GM23338 (cell line): ENCODE measurements at regions not wholly inside any gene's neighbourhood (a gene's known extent, or its start where the extent isn't known, plus 50 kb on each side); places are given as distances from the start of the nearest gene placed in this dataset.

Experiments used
- ATAC-seq: fragments of 200-7000 bp; cut with Tn5 transposase; 3 replicates; pipeline ENCODE4 v1.9.1; 2020
- DNase-seq: peaks from one replicate; pipeline ENCODE4 v3.0.0-alpha.2; 2015; ENCODE audit warnings: low spot score
- H2AFZ ChIP-seq: fragments of 200-600 bp; sonication (generic); 2 replicates; pipeline ENCODE4 v1.8.0; 2016; ENCODE audit warnings: antibody characterized with exemption, mild to moderate bottlenecking, moderate library complexity
- H3F3A ChIP-seq: fragments of 200-600 bp; sonication (generic); replicated peaks from 2 replicates; pipeline ENCODE4 v1.8.0; 2017; ENCODE audit warnings: antibody characterized with exemption, mixed run types, low read depth
- H3K27ac ChIP-seq: fragments of 200-600 bp; sonication (generic); 2 replicates; pipeline ENCODE4 v1.6.1; 2016; ENCODE audit warnings: low read depth
- H3K27me3 ChIP-seq: fragments of 200-600 bp; sonication (generic); 2 replicates; pipeline ENCODE4 v1.8.0; 2016; ENCODE audit warnings: mild to moderate bottlenecking, mixed run types, moderate library complexity; ENCODE audit not compliant: insufficient read depth
- H3K36me3 ChIP-seq: fragments of 200-600 bp; sonication (generic); 2 replicates; pipeline ENCODE4 v1.8.0; 2016; ENCODE audit warnings: mild to moderate bottlenecking; ENCODE audit not compliant: insufficient read depth
- H3K4me1 ChIP-seq: fragments of 200-600 bp; sonication (generic); 2 replicates; pipeline ENCODE4 v1.8.0; 2016; ENCODE audit warnings: mild to moderate bottlenecking, moderate library complexity; ENCODE audit not compliant: insufficient read depth
- H3K4me2 ChIP-seq: fragments of 200-600 bp; sonication (generic); 2 replicates; pipeline ENCODE4 v1.7.1; 2017; ENCODE audit warnings: mixed run types
- H3K4me3 ChIP-seq: fragments of 200-600 bp; sonication (generic); 2 replicates; pipeline ENCODE4 v1.6.1; 2016; ENCODE audit warnings: mixed run types
- H3K79me2 ChIP-seq: fragments of 200-600 bp; sonication (generic); replicated peaks from 2 replicates; pipeline ENCODE4 v1.8.0; 2017; ENCODE audit warnings: mild to moderate bottlenecking; ENCODE audit not compliant: insufficient read depth
- H3K9me2 ChIP-seq: fragments of 200-600 bp; sonication (generic); 2 replicates; pipeline ENCODE4 v1.8.0; 2017; ENCODE audit not compliant: insufficient read depth
- H4K20me1 ChIP-seq: fragments of 200-600 bp; sonication (generic); replicated peaks from 2 replicates; pipeline ENCODE4 v1.8.0; 2017; ENCODE audit warnings: mild to moderate bottlenecking; ENCODE audit not compliant: insufficient read depth
- H3K27ac Mint-ChIP-seq: 2 replicates; pipeline ENCODE4 v1.8.0; 2020; ENCODE audit warnings: inconsistent platforms, mild to moderate bottlenecking, moderate library complexity, mixed read lengths
- H3K27me3 Mint-ChIP-seq: 3 replicates; pipeline ENCODE4 v1.8.0; 2022; ENCODE audit warnings: low read depth, mild to moderate bottlenecking, moderate library complexity, mixed read lengths, inconsistent platforms; ENCODE audit not compliant: insufficient read depth, poor library complexity
- H3K36me3 Mint-ChIP-seq: 3 replicates; pipeline ENCODE4 v1.8.0; 2021; ENCODE audit warnings: low read depth, mild to moderate bottlenecking, inconsistent platforms, moderate library complexity, mixed read lengths
- H3K4me1 Mint-ChIP-seq: 3 replicates; pipeline ENCODE4 v1.8.0; 2020; ENCODE audit warnings: mild to moderate bottlenecking, inconsistent platforms, mixed read lengths
- H3K4me3 Mint-ChIP-seq: 3 replicates; pipeline ENCODE4 v1.8.0; 2021; ENCODE audit warnings: moderate library complexity, mild to moderate bottlenecking, inconsistent platforms, mixed read lengths
- H3K9me3 Mint-ChIP-seq: 3 replicates; pipeline ENCODE4 v1.8.0; 2020; ENCODE audit warnings: moderate library complexity, mild to moderate bottlenecking, inconsistent platforms, mixed read lengths
- CREB1 ChIP-seq: fragments of 250-450 bp; sonication (Bioruptor Pico); IDR thresholded peaks from 2 replicates; pipeline ENCODE4 v1.5.0; 2020; ENCODE audit warnings: low read depth, mild to moderate bottlenecking, moderate library complexity
- EZH2 ChIP-seq: fragments of 200-600 bp; sonication (generic); IDR thresholded peaks from one replicate; pipeline ENCODE4 v1.8.0; 2017; ENCODE audit warnings: antibody characterized with exemption, mild to moderate bottlenecking, low read depth; ENCODE audit not compliant: unreplicated experiment
- EZH2phosphoT487 ChIP-seq: fragments of 200-600 bp; sonication (generic); IDR thresholded peaks from one replicate; pipeline ENCODE4 v1.8.1; 2018; ENCODE audit warnings: antibody characterized with exemption; ENCODE audit not compliant: unreplicated experiment
- JUNB ChIP-seq: IDR thresholded peaks from one replicate; pipeline ENCODE4 v1.6.1; 2016; ENCODE audit warnings: antibody characterized with exemption; ENCODE audit not compliant: unreplicated experiment
- NANOG ChIP-seq: IDR thresholded peaks from 2 replicates; pipeline ENCODE4 v1.6.1; 2016; ENCODE audit warnings: antibody characterized with exemption, borderline replicate concordance
- POLR2AphosphoS5 ChIP-seq: IDR thresholded peaks from 2 replicates; pipeline ENCODE4 v1.6.1; 2016; ENCODE audit warnings: antibody characterized with exemption, low read depth
- STAT1 ChIP-seq: IDR thresholded peaks from one replicate; pipeline ENCODE4 v1.6.1; 2016; ENCODE audit warnings: antibody characterized with exemption; ENCODE audit not compliant: unreplicated experiment
- ZNF114 ChIP-seq: fragments of 250-450 bp; sonication (Bioruptor Pico); IDR thresholded peaks from 2 replicates; pipeline ENCODE4 v1.5.0; 2020; ENCODE audit warnings: mild to moderate bottlenecking, moderate library complexity
- ZNF331 ChIP-seq: fragments of 250-450 bp; sonication (Bioruptor Pico); IDR thresholded peaks from 2 replicates; pipeline ENCODE4 v1.5.0; 2020; ENCODE audit warnings: low read depth, mild to moderate bottlenecking, moderate library complexity
- ZNF462 ChIP-seq: fragments of 250-450 bp; sonication (Bioruptor Pico); IDR thresholded peaks from 2 replicates; pipeline ENCODE4 v1.5.0; 2020; ENCODE audit warnings: mild to moderate bottlenecking, moderate library complexity
- TF ChIP-seq, protein P1 (sequence below): IDR thresholded peaks from one replicate; pipeline ENCODE4 v1.6.1; 2018; ENCODE audit warnings: antibody characterized with exemption; ENCODE audit not compliant: unreplicated experiment
- TF ChIP-seq, protein P2 (sequence below), 2 experiments: fragments of 200-600 bp in 1 of 2; sonication (generic) in 1 of 2; conservative IDR thresholded peaks; 2 replicates each; pipeline versions ENCODE4 v1.5.1 to v1.6.1; 2016 to 2017; ENCODE audit warnings: antibody characterized with exemption in 2 of 2, low read depth in 2 of 2, mild to moderate bottlenecking in 2 of 2, moderate library complexity in 1 of 2
- TF ChIP-seq, protein P3 (sequence below): IDR thresholded peaks from 2 replicates; pipeline ENCODE4 v1.6.1; 2016; ENCODE audit warnings: antibody characterized with exemption

DNA sequence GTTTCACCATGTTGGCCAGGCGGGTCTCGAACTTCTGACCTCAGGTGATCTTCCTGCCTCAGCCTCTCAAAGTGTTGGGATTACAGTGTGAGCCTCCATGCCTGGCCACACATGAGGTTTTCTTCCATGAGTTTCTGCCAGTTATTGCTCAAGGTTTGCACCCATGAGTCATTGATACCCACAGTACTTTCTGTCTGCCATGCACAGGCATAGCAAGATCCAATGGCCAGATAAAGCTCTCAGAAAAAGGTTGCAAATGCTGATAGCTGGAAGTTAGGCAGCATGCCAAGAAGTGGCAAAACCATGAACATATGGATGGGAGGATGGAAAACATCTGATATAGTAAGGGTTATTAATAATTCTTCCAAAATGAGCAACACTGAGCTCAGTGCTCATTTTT, 298.7 kb upstream of the NRG3 start:
- Histone ChIP-seq H3K4me3 (no peak overlapping the region), H3K27ac (no peak overlapping the region), H3K27me3 (no peaks in the 10 kb centered on the region), H3K9me2 (peaks cover 3% of the 10 kb centered on the region; the same call in 1 of the 2 replicates), H3K36me3 (no peaks in the 10 kb centered on the region), H2AFZ (no peak overlapping the region), H3F3A (no peaks in the 10 kb centered on the region), H4K20me1 (no peaks in the 10 kb centered on the region), H3K4me2 (no peak overlapping the region), H3K4me1 (no peaks in the 10 kb centered on the region), H3K79me2 (no peaks in the 10 kb centered on the region)
- Mint-ChIP-seq H3K27ac (no peak overlapping the region), H3K27me3 (no peaks in the 10 kb centered on the region), H3K4me1 (no peaks in the 10 kb centered on the region), H3K36me3 (peaks cover 6% of the 10 kb centered on the region; the same call in 1 of the 3 replicates), H3K9me3 (peaks cover 16% of the 10 kb centered on the region; the same call in 2 of the 3 replicates), H3K4me3 (no peak overlapping the region)
- no peak for ATAC-seq
- TF ChIP-seq, protein P1, sequence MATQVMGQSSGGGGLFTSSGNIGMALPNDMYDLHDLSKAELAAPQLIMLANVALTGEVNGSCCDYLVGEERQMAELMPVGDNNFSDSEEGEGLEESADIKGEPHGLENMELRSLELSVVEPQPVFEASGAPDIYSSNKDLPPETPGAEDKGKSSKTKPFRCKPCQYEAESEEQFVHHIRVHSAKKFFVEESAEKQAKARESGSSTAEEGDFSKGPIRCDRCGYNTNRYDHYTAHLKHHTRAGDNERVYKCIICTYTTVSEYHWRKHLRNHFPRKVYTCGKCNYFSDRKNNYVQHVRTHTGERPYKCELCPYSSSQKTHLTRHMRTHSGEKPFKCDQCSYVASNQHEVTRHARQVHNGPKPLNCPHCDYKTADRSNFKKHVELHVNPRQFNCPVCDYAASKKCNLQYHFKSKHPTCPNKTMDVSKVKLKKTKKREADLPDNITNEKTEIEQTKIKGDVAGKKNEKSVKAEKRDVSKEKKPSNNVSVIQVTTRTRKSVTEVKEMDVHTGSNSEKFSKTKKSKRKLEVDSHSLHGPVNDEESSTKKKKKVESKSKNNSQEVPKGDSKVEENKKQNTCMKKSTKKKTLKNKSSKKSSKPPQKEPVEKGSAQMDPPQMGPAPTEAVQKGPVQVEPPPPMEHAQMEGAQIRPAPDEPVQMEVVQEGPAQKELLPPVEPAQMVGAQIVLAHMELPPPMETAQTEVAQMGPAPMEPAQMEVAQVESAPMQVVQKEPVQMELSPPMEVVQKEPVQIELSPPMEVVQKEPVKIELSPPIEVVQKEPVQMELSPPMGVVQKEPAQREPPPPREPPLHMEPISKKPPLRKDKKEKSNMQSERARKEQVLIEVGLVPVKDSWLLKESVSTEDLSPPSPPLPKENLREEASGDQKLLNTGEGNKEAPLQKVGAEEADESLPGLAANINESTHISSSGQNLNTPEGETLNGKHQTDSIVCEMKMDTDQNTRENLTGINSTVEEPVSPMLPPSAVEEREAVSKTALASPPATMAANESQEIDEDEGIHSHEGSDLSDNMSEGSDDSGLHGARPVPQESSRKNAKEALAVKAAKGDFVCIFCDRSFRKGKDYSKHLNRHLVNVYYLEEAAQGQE: no peak
- TF ChIP-seq EZH2phosphoT487: no peak
- no peak for TF ChIP-seq ZNF462 (CRISPR knock-in tag)
- no peak for TF ChIP-seq NANOG
- no peak for TF ChIP-seq EZH2
- TF ChIP-seq JUNB: no peak
- no peak for TF ChIP-seq ZNF114
- no peak for TF ChIP-seq ZNF331 (CRISPR knock-in tag)
- TF ChIP-seq POLR2AphosphoS5: no peak
- TF ChIP-seq STAT1: no peak
- TF ChIP-seq CREB1: no peak
- TF ChIP-seq, protein P2, sequence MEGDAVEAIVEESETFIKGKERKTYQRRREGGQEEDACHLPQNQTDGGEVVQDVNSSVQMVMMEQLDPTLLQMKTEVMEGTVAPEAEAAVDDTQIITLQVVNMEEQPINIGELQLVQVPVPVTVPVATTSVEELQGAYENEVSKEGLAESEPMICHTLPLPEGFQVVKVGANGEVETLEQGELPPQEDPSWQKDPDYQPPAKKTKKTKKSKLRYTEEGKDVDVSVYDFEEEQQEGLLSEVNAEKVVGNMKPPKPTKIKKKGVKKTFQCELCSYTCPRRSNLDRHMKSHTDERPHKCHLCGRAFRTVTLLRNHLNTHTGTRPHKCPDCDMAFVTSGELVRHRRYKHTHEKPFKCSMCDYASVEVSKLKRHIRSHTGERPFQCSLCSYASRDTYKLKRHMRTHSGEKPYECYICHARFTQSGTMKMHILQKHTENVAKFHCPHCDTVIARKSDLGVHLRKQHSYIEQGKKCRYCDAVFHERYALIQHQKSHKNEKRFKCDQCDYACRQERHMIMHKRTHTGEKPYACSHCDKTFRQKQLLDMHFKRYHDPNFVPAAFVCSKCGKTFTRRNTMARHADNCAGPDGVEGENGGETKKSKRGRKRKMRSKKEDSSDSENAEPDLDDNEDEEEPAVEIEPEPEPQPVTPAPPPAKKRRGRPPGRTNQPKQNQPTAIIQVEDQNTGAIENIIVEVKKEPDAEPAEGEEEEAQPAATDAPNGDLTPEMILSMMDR (conservative IDR thresholded peaks at IDR 0.05; ENCODE audit: low read depth in 2 of 2): no peak
- TF ChIP-seq, protein P3, sequence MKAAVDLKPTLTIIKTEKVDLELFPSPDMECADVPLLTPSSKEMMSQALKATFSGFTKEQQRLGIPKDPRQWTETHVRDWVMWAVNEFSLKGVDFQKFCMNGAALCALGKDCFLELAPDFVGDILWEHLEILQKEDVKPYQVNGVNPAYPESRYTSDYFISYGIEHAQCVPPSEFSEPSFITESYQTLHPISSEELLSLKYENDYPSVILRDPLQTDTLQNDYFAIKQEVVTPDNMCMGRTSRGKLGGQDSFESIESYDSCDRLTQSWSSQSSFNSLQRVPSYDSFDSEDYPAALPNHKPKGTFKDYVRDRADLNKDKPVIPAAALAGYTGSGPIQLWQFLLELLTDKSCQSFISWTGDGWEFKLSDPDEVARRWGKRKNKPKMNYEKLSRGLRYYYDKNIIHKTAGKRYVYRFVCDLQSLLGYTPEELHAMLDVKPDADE: no peak
- no peak for DNase-seq
